CD14-positive monocyte (primary cell): ENCODE measurements at regions not wholly inside any gene's neighbourhood (a gene's known extent, or its start where the extent isn't known, plus 50 kb on each side); places are given as distances from the start of the nearest gene placed in this dataset.

Experiments
- DNase-seq, 3 donors: peaks; one replicate each; pipeline ENCODE4 v3.0.0-alpha.2; 2011 to 2022
- H2AFZ ChIP-seq: 2 replicates; pipeline ENCODE4 v1.6.0; 2012; ENCODE audit warnings: mild to moderate bottlenecking, low read depth, low read length, inconsistent platforms; ENCODE audit not compliant: insufficient read depth, poor library complexity, severe bottlenecking
- H3K27ac ChIP-seq, 2 donors: 1 replicate in 1 of 2; 2 replicates in 1 of 2; pipeline ENCODE4 v1.5.1; 2012 to 2013; ENCODE audit warnings: low read length in 2 of 2, control low read depth in 1 of 2, inconsistent platforms in 1 of 2, low read depth in 1 of 2, mild to moderate bottlenecking in 1 of 2
- H3K27me3 ChIP-seq, 2 donors: one replicate each; pipeline versions ENCODE4 v1.6.0 to v1.6.1; 2011 to 2013; ENCODE audit warnings: low read length in 2 of 2; ENCODE audit not compliant: control insufficient read depth in 2 of 2, insufficient read depth in 2 of 2
- H3K36me3 ChIP-seq, 2 donors: replicated peaks in 1 of 2; 1 replicate in 1 of 2; 2 replicates in 1 of 2; pipeline versions ENCODE4 v1.5.1 to v1.6.1; 2012 to 2013; ENCODE audit warnings: low read length in 2 of 2, control low read depth in 1 of 2, inconsistent platforms in 1 of 2, mild to moderate bottlenecking in 1 of 2; ENCODE audit not compliant: insufficient read depth in 2 of 2, control insufficient read depth in 1 of 2
- H3K4me1 ChIP-seq, 2 donors: 1 replicate in 1 of 2; 2 replicates in 1 of 2; pipeline versions ENCODE4 v1.5.1 to v1.6.1; 2012 to 2013; ENCODE audit warnings: low read length in 2 of 2, control low read depth in 1 of 2, inconsistent platforms in 1 of 2, mild to moderate bottlenecking in 1 of 2, moderate library complexity in 1 of 2; ENCODE audit not compliant: insufficient read depth in 2 of 2, control insufficient read depth in 1 of 2
- H3K4me2 ChIP-seq: replicated peaks from 2 replicates; pipeline ENCODE3; 2012; ENCODE audit warnings: low read length, moderate library complexity, mild to moderate bottlenecking; ENCODE audit not compliant: poor library complexity, severe bottlenecking; ENCODE audit errors: extremely low read depth
- H3K4me3 ChIP-seq, 3 experiments: fragments of 200-600 bp in 1 of 3; sonication (generic) in 1 of 3; replicated peaks in 1 of 3; 1 replicate in 2 of 3; 2 replicates in 1 of 3; pipeline ENCODE4 v1.5.1; 2011 to 2013; ENCODE audit warnings: low read length in 3 of 3, mild to moderate bottlenecking in 3 of 3, control low read depth in 2 of 3, low read depth in 2 of 3, inconsistent platforms in 1 of 3, moderate library complexity in 1 of 3
- H3K79me2 ChIP-seq: 2 replicates; pipeline ENCODE4 v1.6.0; 2012; ENCODE audit warnings: mild to moderate bottlenecking, control low read depth, inconsistent platforms, low read length, moderate library complexity; ENCODE audit not compliant: insufficient read depth
- H3K9ac ChIP-seq: 2 replicates; pipeline ENCODE4 v1.6.0; 2017; ENCODE audit warnings: low read length, mild to moderate bottlenecking; ENCODE audit not compliant: insufficient read depth, poor library complexity, severe bottlenecking
- H3K9me3 ChIP-seq, 2 donors: replicated peaks in 1 of 2; 1 replicate in 1 of 2; 2 replicates in 1 of 2; pipeline versions ENCODE4 v1.5.1 to v1.6.1; 2012 to 2013; ENCODE audit warnings: low read length in 2 of 2, control low read depth in 1 of 2; ENCODE audit not compliant: control insufficient read depth in 1 of 2, insufficient read depth in 1 of 2
- H4K20me1 ChIP-seq: 2 replicates; pipeline ENCODE4 v1.6.0; 2012; ENCODE audit warnings: mild to moderate bottlenecking, low read length, control low read depth, moderate library complexity; ENCODE audit not compliant: insufficient read depth
- H3K27ac Mint-ChIP-seq, 7 donors: one replicate each; pipeline ENCODE4 v1.8.0; 2020; ENCODE audit warnings: mild to moderate bottlenecking in 7 of 7, mixed read lengths in 7 of 7, moderate library complexity in 6 of 7, inconsistent platforms in 2 of 7
- H3K27me3 Mint-ChIP-seq, 3 donors: one replicate each; pipeline ENCODE4 v1.8.0; 2021 to 2022; ENCODE audit warnings: low read depth in 3 of 3, mild to moderate bottlenecking in 3 of 3, mixed read lengths in 3 of 3, moderate library complexity in 3 of 3, inconsistent platforms in 1 of 3
- H3K36me3 Mint-ChIP-seq, 2 donors: one replicate each; pipeline ENCODE4 v1.8.0; 2020; ENCODE audit warnings: mixed read lengths in 2 of 2, inconsistent platforms in 1 of 2, mild to moderate bottlenecking in 1 of 2
- H3K4me1 Mint-ChIP-seq: one replicate; pipeline ENCODE4 v1.8.0; 2020; ENCODE audit warnings: mild to moderate bottlenecking, mixed read lengths
- H3K4me3 Mint-ChIP-seq, 2 donors: one replicate each; pipeline ENCODE4 v1.8.0; 2020; ENCODE audit warnings: mild to moderate bottlenecking in 2 of 2, mixed read lengths in 2 of 2, moderate library complexity in 1 of 2
- H3K9me3 Mint-ChIP-seq, 7 donors: one replicate each; pipeline ENCODE4 v1.8.0; 2020 to 2022; ENCODE audit warnings: mixed read lengths in 7 of 7, mild to moderate bottlenecking in 6 of 7, moderate library complexity in 6 of 7, inconsistent platforms in 2 of 7
- CTCF ChIP-seq: fragments of 200-600 bp; IDR thresholded peaks from one replicate; pipeline ENCODE4 v1.8.0; 2022; ENCODE audit warnings: antibody characterized with exemption, mild to moderate bottlenecking
- WGBS: methylation state at CpG from one replicate; pipeline ENCODE4 v1.1.5; 2013; ENCODE audit warnings: missing lambda C conversion rate; ENCODE audit not compliant: insufficient coverage; 5-methylcytosine and 5-hydroxymethylcytosine counted together
- intact Hi-C, 2 donors: fragments of 100-400 bp; cut with micrococcal nuclease; formaldehyde crosslinking; loops; one replicate each; pipeline versions ENCODE4 v1.15.0 to v1.15.1; 2023

GRCh38 chr10:108817135-108817534 lies 1106.2 kb downstream of the XPNPEP1 start:
- no peak for TF ChIP-seq CTCF
- Histone ChIP-seq H3K36me3 (no peaks in the 10 kb centered on the region), H3K4me2 (no peak overlapping the region), H4K20me1 (no peaks in the 10 kb centered on the region), H3K4me3 (no peak overlapping the region), H3K9ac (no peak overlapping the region), H2AFZ (no peak overlapping the region), H3K9me3 (peaks cover 4 to 7% of the 10 kb centered on the region in 2 donors), H3K27ac (no peak overlapping the region), H3K27me3 (no peaks in the 10 kb centered on the region), H3K79me2 (no peaks in the 10 kb centered on the region), H3K4me1 (no peaks in the 10 kb centered on the region)
- Mint-ChIP-seq H3K36me3 (no peaks in the 10 kb centered on the region), H3K4me3 (no peak overlapping the region), H3K27me3 (no peaks in the 10 kb centered on the region), H3K4me1 (no peaks in the 10 kb centered on the region), H3K27ac (no peak overlapping the region), H3K9me3 (peaks cover 0 to 19% (median 2%) of the 10 kb centered on the region in 7 donors)
- no peak for DNase-seq
- intact Hi-C loops, result no loop called here
- no CpG with 5 or more reads among the region's 3 CpGs for WGBS

GRCh38 chr10:108812906-108813305 lies 1110.4 kb downstream of the XPNPEP1 start:
- H3K27ac Mint-ChIP-seq, result no peak overlapping the region
- H3K36me3 Mint-ChIP-seq, result no peaks in the 10 kb centered on the region
- intact Hi-C loops, result no loop called here

More at GRCh38 chr10:108812906-108813305, 1110.4 kb downstream of the XPNPEP1 start:
- peaks cover 4 to 7% of the 10 kb centered on the region in 2 donors for H3K9me3 ChIP-seq
- no peak overlapping the region for H3K4me2 ChIP-seq
- no peak overlapping the region for H3K27ac ChIP-seq
- H3K4me3 ChIP-seq, result no peak overlapping the region
- H3K36me3 ChIP-seq, result no peaks in the 10 kb centered on the region
- Mint-ChIP-seq H3K9me3 (peaks cover 0 to 16% (median 3%) of the 10 kb centered on the region in 7 donors), H3K4me3 (no peak overlapping the region), H3K27me3 (no peaks in the 10 kb centered on the region), H3K4me1 (no peaks in the 10 kb centered on the region)
- no peaks in the 10 kb centered on the region for H3K27me3 ChIP-seq
- H3K4me1 ChIP-seq, result no peaks in the 10 kb centered on the region
- H4K20me1 ChIP-seq, result no peaks in the 10 kb centered on the region
- H3K9ac ChIP-seq, result no peak overlapping the region
- WGBS, result 70% methylated on average over 2 of the region's 2 CpGs
- TF ChIP-seq CTCF, result no peak
- no peak overlapping the region for H2AFZ ChIP-seq
- H3K79me2 ChIP-seq, result no peaks in the 10 kb centered on the region
- no peak for DNase-seq
